ENCODE measurements at regions not wholly inside any gene's neighbourhood (a gene's known extent, or its start where the extent isn't known, plus 50 kb on each side); places are given as distances from the start of the nearest gene placed in this dataset.

- TF ChIP-seq E2F6 (IDR thresholded peaks at IDR 0.05) (no peak), SP1 (IDR thresholded peaks at IDR 0.05; ENCODE audit: low read depth, low read length) (no peak), KDM5A (IDR thresholded peaks at IDR 0.05; ENCODE audit: low read length) (no peak), RAD21 (IDR thresholded peaks at IDR 0.05 in 1 of 2, conservative IDR thresholded peaks at IDR 0.05 in 1 of 2; ENCODE audit: low read depth in 2 of 2, low read length in 2 of 2) (no peak), KDM4A (IDR thresholded peaks at IDR 0.05; ENCODE audit: low read depth, low read length, severe bottlenecking) (no peak), CBX5 (IDR thresholded peaks at IDR 0.05; ENCODE audit: low read depth, low read length) (no peak), ATF3 (IDR thresholded peaks at IDR 0.05; ENCODE audit: insufficient read depth, low read depth, low read length) (no peak), RNF2 (IDR thresholded peaks at IDR 0.05; ENCODE audit: borderline replicate concordance, low read depth, low read length, missing control alignments, poor library complexity, severe bottlenecking) (no peak)
Observed at GRCh38 chr10:120749072-120749471, 102.1 kb upstream of the WDR11 start (continued).

Measured in H1 (cell line).